Cardiac muscle cell (in vitro differentiated cells and primary cell): ENCODE measurements at regions not wholly inside any gene's neighbourhood (a gene's known extent, or its start where the extent isn't known, plus 50 kb on each side); places are given as distances from the start of the nearest gene placed in this dataset.

Experiments used
- DNase-seq, 2 donors: peaks; one replicate each; pipeline versions ENCODE4 v3.0.0 to v3.0.0-alpha.2; 2010 to 2017; ENCODE audit warnings: low read depth in 1 of 2, low spot score in 1 of 2
- H3K27ac ChIP-seq: fragments of 200-600 bp; sonication (generic); 2 replicates; pipeline ENCODE4 v1.5.1; 2016
- H3K27me3 ChIP-seq: fragments of 200-600 bp; sonication (generic); 2 replicates; pipeline ENCODE4 v1.6.0; 2016; ENCODE audit warnings: control low read depth
- H3K36me3 ChIP-seq: fragments of 200-600 bp; sonication (generic); 2 replicates; pipeline ENCODE4 v1.5.1; 2016; ENCODE audit warnings: control low read depth
- H3K4me1 ChIP-seq: fragments of 200-600 bp; sonication (generic); 2 replicates; pipeline ENCODE4 v1.8.1; 2017; ENCODE audit warnings: low read depth, mild to moderate bottlenecking, mixed run types
- H3K4me3 ChIP-seq: fragments of 200-600 bp; sonication (generic); 2 replicates; pipeline ENCODE4 v1.5.1; 2016; ENCODE audit warnings: mild to moderate bottlenecking
- H3K9me3 ChIP-seq: fragments of 200-600 bp; sonication (generic); 2 replicates; pipeline ENCODE4 v1.5.1; 2017; ENCODE audit warnings: low read depth, mild to moderate bottlenecking, control low read depth
- TF ChIP-seq, protein P1 (sequence below): IDR thresholded peaks from 2 replicates; pipeline ENCODE4 v1.5.1; 2012; ENCODE audit warnings: low read depth, mild to moderate bottlenecking, low read length

DNA sequence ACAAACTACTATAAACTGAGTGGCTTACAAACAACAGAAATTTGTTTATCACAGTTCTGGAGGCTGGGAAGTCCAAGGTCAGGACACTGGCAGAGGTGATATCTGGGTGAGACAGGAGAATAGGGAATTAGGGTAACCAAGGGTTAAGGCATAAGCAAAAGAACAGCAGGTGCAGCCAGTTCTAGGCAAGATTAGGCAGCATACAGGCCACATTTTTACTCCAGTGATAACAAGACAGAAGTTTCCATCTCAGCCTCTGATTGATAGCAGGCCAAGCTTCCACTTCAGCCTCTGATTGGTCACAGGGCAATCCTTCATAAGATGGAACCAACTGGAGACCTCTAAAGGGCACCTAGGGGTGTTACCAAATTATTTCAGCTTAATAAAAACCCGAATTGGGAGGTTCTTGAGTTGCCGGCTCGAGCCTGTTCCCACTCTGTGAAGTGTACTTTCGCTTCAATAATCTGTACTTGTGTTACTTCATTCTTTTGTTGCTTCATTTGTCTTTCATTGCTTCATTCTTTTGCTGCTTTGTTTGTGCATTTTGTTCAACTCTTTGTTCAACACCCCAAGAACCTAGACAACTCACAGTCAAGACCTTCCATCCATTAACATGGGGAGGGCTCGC lies 185.6 kb downstream of the TOMM20 start:
- no peaks in the 10 kb centered on the region for H3K27me3 ChIP-seq
- H3K36me3 ChIP-seq: no peaks in the 10 kb centered on the region
- H3K9me3 ChIP-seq: no peaks in the 10 kb centered on the region
- H3K27ac ChIP-seq: no peak overlapping the region
- no peak overlapping the region for H3K4me3 ChIP-seq
- TF ChIP-seq, protein P1, sequence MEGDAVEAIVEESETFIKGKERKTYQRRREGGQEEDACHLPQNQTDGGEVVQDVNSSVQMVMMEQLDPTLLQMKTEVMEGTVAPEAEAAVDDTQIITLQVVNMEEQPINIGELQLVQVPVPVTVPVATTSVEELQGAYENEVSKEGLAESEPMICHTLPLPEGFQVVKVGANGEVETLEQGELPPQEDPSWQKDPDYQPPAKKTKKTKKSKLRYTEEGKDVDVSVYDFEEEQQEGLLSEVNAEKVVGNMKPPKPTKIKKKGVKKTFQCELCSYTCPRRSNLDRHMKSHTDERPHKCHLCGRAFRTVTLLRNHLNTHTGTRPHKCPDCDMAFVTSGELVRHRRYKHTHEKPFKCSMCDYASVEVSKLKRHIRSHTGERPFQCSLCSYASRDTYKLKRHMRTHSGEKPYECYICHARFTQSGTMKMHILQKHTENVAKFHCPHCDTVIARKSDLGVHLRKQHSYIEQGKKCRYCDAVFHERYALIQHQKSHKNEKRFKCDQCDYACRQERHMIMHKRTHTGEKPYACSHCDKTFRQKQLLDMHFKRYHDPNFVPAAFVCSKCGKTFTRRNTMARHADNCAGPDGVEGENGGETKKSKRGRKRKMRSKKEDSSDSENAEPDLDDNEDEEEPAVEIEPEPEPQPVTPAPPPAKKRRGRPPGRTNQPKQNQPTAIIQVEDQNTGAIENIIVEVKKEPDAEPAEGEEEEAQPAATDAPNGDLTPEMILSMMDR: no peak
- no peaks in the 10 kb centered on the region for H3K4me1 ChIP-seq
- no peak for DNase-seq

DNA sequence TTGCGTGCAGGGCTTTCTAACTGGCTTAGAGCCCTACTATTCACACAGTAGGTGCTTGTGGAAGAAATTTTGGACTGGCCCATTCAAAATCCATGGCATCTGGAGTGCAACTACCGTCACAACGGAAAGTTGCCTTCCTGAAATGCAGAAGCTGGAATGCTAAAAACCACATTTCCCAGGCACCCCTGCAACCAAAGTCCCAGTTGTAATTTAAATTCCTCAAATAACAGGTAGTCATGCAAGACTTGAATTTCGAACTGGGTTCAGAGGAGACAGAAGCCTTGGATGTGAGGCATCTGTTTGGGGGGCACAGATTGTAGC lies 186.7 kb downstream of the TOMM20 start:
- DNase-seq: no peak
- no peak overlapping the region for H3K27ac ChIP-seq
- H3K9me3 ChIP-seq: no peaks in the 10 kb centered on the region

DNA sequence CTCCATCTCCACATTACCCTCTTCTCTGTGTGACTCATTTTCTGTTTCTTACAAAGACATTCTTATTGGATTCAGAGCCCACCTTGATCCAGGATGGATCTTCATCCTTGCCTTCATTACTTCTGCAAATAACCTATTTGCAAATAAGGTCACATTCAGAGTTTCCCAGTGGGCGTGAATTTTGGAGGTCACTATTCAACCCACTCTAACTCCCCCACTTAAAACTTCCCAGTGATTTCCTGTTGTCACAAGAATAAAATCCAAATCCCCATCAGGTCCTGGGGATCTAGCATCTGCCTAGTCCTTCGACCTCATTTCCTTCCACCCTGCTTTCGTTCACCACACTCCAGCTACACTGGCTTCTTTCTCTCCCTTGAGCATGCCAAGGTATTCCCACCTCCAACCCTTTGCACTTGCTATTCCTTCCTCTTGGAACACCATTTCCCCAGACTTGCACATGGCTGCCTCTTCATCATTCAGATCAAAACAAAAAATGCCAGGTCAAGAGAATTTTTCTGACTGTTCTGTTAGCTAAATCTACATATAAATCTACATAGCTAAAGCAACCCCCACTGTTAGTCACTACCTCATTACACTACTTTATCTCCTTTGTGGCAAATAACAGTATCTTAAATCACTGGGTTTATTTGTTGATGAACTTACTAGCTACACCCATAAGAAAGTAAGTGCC lies 187.2 kb downstream of the TOMM20 start:
- no peak overlapping the region for H3K4me3 ChIP-seq
- no peak for DNase-seq

More for the DNA sequence above, 186.7 kb downstream of the TOMM20 start:
- no peaks in the 10 kb centered on the region for H3K27me3 ChIP-seq
- no peak overlapping the region for H3K4me3 ChIP-seq
- H3K36me3 ChIP-seq: no peaks in the 10 kb centered on the region
- H3K4me1 ChIP-seq: no peaks in the 10 kb centered on the region
- TF ChIP-seq, protein P1: no peak

DNA sequence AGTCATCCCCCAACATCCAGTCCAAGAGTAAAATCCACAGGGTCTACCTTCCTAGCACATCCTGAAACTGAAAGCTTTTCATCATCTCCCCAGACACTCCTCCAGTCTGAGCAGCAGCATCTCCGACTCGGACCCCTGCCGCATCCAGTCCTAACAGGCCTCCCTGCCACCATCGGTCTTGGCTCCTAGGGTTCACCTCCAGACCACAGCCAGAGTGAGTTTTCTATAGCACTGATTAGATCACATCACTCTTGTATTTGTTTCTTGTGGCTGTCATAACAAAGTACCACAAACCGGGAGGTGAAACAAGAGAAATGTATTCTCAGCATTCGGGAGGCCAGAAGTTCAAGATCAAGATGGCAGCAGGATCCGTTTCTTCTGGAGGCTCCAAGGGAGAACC lies 187.8 kb downstream of the TOMM20 start:
- no peaks in the 10 kb centered on the region for H3K4me1 ChIP-seq
- H3K36me3 ChIP-seq: no peaks in the 10 kb centered on the region
- no peak for DNase-seq
- H3K9me3 ChIP-seq: no peaks in the 10 kb centered on the region
- TF ChIP-seq, protein P1: no peak
- no peak overlapping the region for H3K27ac ChIP-seq
- H3K4me3 ChIP-seq: no peak overlapping the region
- no peaks in the 10 kb centered on the region for H3K27me3 ChIP-seq

More for the DNA sequence above, 187.2 kb downstream of the TOMM20 start:
- Histone ChIP-seq H3K4me1 (no peaks in the 10 kb centered on the region), H3K27ac (no peak overlapping the region), H3K9me3 (no peaks in the 10 kb centered on the region), H3K36me3 (no peaks in the 10 kb centered on the region), H3K27me3 (no peaks in the 10 kb centered on the region)
- TF ChIP-seq, protein P1: no peak

DNA sequence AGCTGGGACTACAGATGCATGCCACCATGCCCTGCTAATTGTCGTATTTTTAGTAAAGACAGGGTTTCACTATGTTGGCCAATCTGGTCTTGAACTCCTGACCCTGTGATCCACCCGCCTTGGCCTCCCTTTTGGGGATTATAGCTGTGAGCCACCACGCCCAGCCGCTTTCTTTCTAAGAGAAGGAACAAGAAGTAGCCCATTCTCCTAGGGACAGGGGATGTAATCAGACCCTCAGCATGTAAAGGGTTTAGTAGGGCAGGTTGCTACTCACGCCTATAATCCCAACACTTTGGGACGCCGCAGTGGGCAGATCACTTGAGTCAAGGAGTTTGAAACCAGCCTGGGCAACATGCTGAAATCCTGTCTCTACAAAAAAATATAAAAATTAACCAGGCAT lies 189.7 kb downstream of the TOMM20 start:
- no peak for DNase-seq
- TF ChIP-seq, protein P1: no peak
- H3K4me3 ChIP-seq: no peak overlapping the region

More for the DNA sequence above, 189.7 kb downstream of the TOMM20 start:
- no peak overlapping the region for H3K27ac ChIP-seq
- no peaks in the 10 kb centered on the region for H3K36me3 ChIP-seq
- no peaks in the 10 kb centered on the region for H3K27me3 ChIP-seq
- H3K9me3 ChIP-seq: no peaks in the 10 kb centered on the region
- H3K4me1 ChIP-seq: no peaks in the 10 kb centered on the region
